ENCODE measurements at regions not wholly inside any gene's neighbourhood (a gene's known extent, or its start where the extent isn't known, plus 50 kb on each side); places are given as distances from the start of the nearest gene placed in this dataset.

GRCh38 chr14:30045720-30046119 is 118.1 kb upstream of the PRKD1 start:
- TF ChIP-seq POLR2A (IDR thresholded peaks at IDR 0.05) (no peak), CTCF (IDR thresholded peaks at IDR 0.05) (no peak)
- H3K4me3 ChIP-seq (ENCODE audit: low read depth, poor library complexity, severe bottlenecking): no peak overlapping the region
- intact Hi-C loops (cut with DNase I; ENCODE audit: low total_unique reads): no loop called here
- 79 to 86% methylated on average over 5 of the region's 5 CpGs for WGBS, 2 donors
- no peak for DNase-seq (ENCODE audit: low spot score in 2 of 2)

- intact Hi-C loops (cut with DNase I; ENCODE audit: low total_unique reads): no loop called here
- 79% methylated on average over 2 of the region's 2 CpGs for WGBS, 2 donors
- no peak for DNase-seq (ENCODE audit: low spot score in 2 of 2)
- no peak overlapping the region for H3K4me3 ChIP-seq (ENCODE audit: low read depth, poor library complexity, severe bottlenecking)
- TF ChIP-seq POLR2A (IDR thresholded peaks at IDR 0.05): no peak
- no peak for TF ChIP-seq CTCF (IDR thresholded peaks at IDR 0.05)
Measured at GRCh38 chr14:30053103-30053502, 125.5 kb upstream of the PRKD1 start.

GRCh38 chr14:30054201-30054600 is 126.6 kb upstream of the PRKD1 start:
- H3K4me3 ChIP-seq (ENCODE audit: low read depth, poor library complexity, severe bottlenecking): no peak overlapping the region
- intact Hi-C loops (cut with DNase I; ENCODE audit: low total_unique reads): no loop called here
- no peak for DNase-seq (ENCODE audit: low spot score in 2 of 2)
- no peak for TF ChIP-seq CTCF (IDR thresholded peaks at IDR 0.05)
- TF ChIP-seq POLR2A (IDR thresholded peaks at IDR 0.05): no peak

- 89 to 98% methylated on average over 1 of the region's 1 CpG for WGBS, 2 donors
- no peak for DNase-seq (ENCODE audit: low spot score in 2 of 2)
- intact Hi-C loops (cut with DNase I; ENCODE audit: low total_unique reads): no loop called here
Measured at GRCh38 chr14:30058401-30058800, 130.8 kb upstream of the PRKD1 start.

GRCh38 chr14:30063746-30064145 is 136.1 kb upstream of the PRKD1 start:
- H3K4me3 ChIP-seq (ENCODE audit: low read depth, poor library complexity, severe bottlenecking): no peak overlapping the region
- intact Hi-C loops (cut with DNase I; ENCODE audit: low total_unique reads): no loop called here
- DNase-seq (ENCODE audit: low spot score in 2 of 2): no peak
- TF ChIP-seq CTCF (IDR thresholded peaks at IDR 0.05) (no peak), POLR2A (IDR thresholded peaks at IDR 0.05) (no peak)
- 42 to 60% methylated on average over 2 of the region's 2 CpGs for WGBS, 2 donors

More at GRCh38 chr14:30058401-30058800, 130.8 kb upstream of the PRKD1 start:
- TF ChIP-seq CTCF (IDR thresholded peaks at IDR 0.05) (no peak), POLR2A (IDR thresholded peaks at IDR 0.05) (no peak)
- no peak overlapping the region for H3K4me3 ChIP-seq (ENCODE audit: low read depth, poor library complexity, severe bottlenecking)

- intact Hi-C loops (cut with DNase I; ENCODE audit: low total_unique reads): no loop called here
- no peak overlapping the region for H3K4me3 ChIP-seq (ENCODE audit: low read depth, poor library complexity, severe bottlenecking)
- DNase-seq (ENCODE audit: low spot score in 2 of 2): no peak
- TF ChIP-seq CTCF (IDR thresholded peaks at IDR 0.05) (no peak), POLR2A (IDR thresholded peaks at IDR 0.05) (no peak)
Measured at GRCh38 chr14:30064454-30064853, 136.8 kb upstream of the PRKD1 start.

Measured in lower leg skin (tissue), 4 donors.